OCI-M1 (cell line): ENCODE measurements at regions not wholly inside any gene's neighbourhood (a gene's known extent, or its start where the extent isn't known, plus 50 kb on each side); places are given as distances from the start of the nearest gene placed in this dataset.
"Not testable (repeated sequence)": the region's sequence is repeated elsewhere in the genome, so short reads cannot be mapped to it uniquely, and the experiment has no call there.

Experiments used
- DNase-seq: peaks from one replicate; lab custom pipeline; 2025; lab: John Stamatoyannopoulos, UW

GRCh38 chr5:17690473-17690872, 56.2 kb downstream of the TAF11L14 start:
- DNase-seq: no peak

GRCh38 chr5:17691762-17692161, 57.5 kb downstream of the TAF11L14 start:
- no peak for DNase-seq

DNA sequence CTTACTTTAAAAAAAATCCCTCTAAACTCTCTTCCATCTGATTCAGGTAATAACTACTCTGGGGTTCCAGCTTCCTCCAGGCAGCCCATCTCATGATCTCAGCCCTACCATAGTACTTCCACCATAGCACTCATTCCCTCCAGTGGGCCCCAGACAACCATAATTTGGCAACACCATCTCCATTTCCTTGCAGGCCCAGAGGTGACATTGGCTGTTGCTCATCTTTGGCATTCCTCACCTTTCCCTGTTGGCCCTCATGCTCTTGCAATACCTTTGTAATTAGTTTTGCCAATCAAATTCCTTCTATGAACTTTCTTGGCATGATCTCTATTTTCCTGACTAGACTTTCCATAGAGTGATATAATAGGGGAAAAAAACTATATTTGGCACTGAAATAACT, 60.1 kb downstream of the TAF11L14 start:
- DNase-seq: no peak

- no peak for DNase-seq
These were observed 60.7 kb downstream of the TAF11L14 start for GRCh38 chr5:17694914-17695313.

GRCh38 chr5:17696627-17697026, 62.4 kb downstream of the TAF11L14 start:
- DNase-seq: no peak

GRCh38 chr5:17697671-17698070, 63.4 kb downstream of the TAF11L14 start:
- no peak for DNase-seq

- DNase-seq: no peak
These were observed 74.9 kb downstream of the TAF11L14 start for GRCh38 chr5:17709011-17709710.

- DNase-seq: peak; percentile 31
These were observed 79.0 kb downstream of the TAF11L14 start for GRCh38 chr5:17713301-17713700.

GRCh38 chr5:17714186-17714585, 79.9 kb downstream of the TAF11L14 start:
- DNase-seq: no peak

DNA sequence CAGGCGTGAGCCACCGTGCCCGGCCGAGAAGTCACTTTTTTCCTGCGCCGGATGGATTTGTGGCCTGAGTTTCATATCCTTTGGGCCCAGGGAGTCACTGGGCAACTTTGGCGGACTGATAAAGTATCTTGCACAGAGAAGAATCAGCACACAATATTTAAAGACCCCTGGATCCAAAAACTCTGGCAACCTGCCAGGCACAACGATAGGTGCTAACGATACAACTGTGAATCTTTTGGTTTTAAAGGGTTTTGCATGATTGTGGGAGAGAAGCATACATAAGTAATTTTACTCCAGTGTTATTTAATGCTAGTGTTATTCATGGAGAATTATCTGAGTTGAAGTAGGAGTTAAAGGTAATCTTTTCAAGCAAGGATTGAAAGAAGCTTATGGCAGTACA, 85.3 kb downstream of the TAF11L14 start:
- DNase-seq: no peak

- DNase-seq: no peak
These were observed 85.8 kb downstream of the TAF11L14 start for GRCh38 chr5:17720071-17720470.

- no peak for DNase-seq
These were observed 89.6 kb downstream of the TAF11L14 start for GRCh38 chr5:17723876-17724275.

GRCh38 chr5:17727098-17727497, 92.8 kb downstream of the TAF11L14 start:
- DNase-seq: no peak

DNA sequence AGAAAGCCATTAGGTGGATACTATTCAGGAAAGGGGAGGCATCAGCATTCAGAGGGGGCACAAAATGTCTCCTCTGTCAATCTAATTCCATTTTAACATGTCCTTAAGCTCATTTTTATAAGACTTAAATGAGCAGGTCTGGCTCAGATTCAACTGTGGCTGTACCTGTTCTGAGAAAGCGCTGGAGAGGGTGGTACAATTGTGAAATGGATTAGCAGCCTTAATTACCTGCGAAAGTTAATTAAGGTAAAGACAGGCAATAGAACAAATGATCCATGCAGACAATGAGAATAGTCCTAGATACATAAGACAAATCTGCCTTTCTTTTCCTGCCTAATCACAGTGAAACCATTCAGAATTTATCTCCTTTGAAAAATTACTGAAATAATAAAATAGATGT, 96.2 kb downstream of the TAF11L14 start:
- DNase-seq: no peak

- no peak for DNase-seq
These were observed 98.2 kb downstream of the TAF11L14 start for GRCh38 chr5:17732351-17732923.

DNA sequence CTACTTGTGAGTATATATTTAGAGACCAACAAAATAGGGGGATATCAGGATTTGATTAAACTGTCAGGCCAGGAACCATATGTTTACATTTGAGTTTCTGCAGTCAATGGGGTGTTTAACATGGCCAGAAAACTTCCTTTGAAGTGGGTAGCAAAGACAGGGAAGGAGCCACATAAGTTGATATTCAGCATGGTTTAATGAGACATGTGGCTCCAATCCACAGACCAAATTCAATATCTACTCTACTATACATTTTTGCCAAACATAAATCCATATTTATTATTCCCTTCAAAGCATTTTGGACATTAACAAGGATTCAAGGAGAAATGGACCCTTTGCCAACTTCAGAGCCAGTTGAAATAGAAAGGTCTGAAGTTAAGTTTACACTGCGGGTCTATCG, 99.8 kb downstream of the TAF11L14 start:
- no peak for DNase-seq

GRCh38 chr5:17735761-17736160, 101.5 kb downstream of the TAF11L14 start:
- DNase-seq: peak; percentile 46

DNA sequence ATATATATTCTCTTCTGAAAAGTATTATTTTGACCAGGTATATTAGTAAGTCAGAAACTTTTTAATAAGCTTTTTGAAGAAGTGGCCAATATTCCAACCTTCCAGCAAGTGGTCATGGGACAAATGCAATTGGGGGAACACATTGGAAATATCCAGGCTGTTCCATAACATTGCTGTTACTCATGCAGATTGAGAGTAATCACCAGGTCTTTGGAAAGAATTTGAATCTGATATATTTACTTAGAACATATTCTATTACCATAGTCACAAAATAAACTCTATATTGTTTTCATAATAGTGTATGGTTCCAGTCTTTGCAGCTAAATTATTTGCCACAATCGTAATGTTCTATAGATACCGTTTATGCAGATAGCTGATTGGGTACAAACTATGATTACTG, 102.8 kb downstream of the TAF11L14 start:
- DNase-seq: no peak

GRCh38 chr5:17738446-17738845, 104.2 kb downstream of the TAF11L14 start:
- no peak for DNase-seq

- DNase-seq: no peak
These were observed 109.5 kb downstream of the TAF11L14 start for GRCh38 chr5:17743580-17744435.

- no peak for DNase-seq
These were observed 113.9 kb downstream of the TAF11L14 start for GRCh38 chr5:17748201-17748600.

GRCh38 chr5:17748941-17749340, 114.7 kb downstream of the TAF11L14 start:
- no peak for DNase-seq

- not testable (repeated sequence) for DNase-seq
These were observed 121.1 kb downstream of the TAF11L14 start for GRCh38 chr5:17755406-17755805.
